ENCODE measurements at regions not wholly inside any gene's neighbourhood (a gene's known extent, or its start where the extent isn't known, plus 50 kb on each side); places are given as distances from the start of the nearest gene placed in this dataset.

GRCh38 chr1:30609999-30610345 lies 113.4 kb downstream of the MATN1 start:
- ChIA-PET RAD21 (ENCODE audit: unreplicated experiment) (no interaction called here), POLR2A (no interaction called here), CTCF (no interaction called here), SMC1A (ENCODE audit: uncharacterized antibody, unreplicated experiment) (interaction anchor here (0.6 to 1.3 kb wide), 2 partner anchors 8 to 1270 kb away, joined by 3 read pairs; no protein-coding TSS in a partner anchor)
- Histone ChIP-seq H3K9me3 (replicated peaks; ENCODE audit: control insufficient read depth, insufficient read depth, low read length) (no peaks in the 10 kb centered on the region), H3K9ac (ENCODE audit: control insufficient read depth, insufficient read depth, low read length) (no peak overlapping the region), H3K4me3 (no peak overlapping the region), H3K79me2 (ENCODE audit: control insufficient read depth, insufficient read depth, low read length) (no peaks in the 10 kb centered on the region), H3K27ac (ENCODE audit: control insufficient read depth, insufficient read depth) (no peak overlapping the region), H4K20me1 (ENCODE audit: control insufficient read depth, insufficient read depth) (no peaks in the 10 kb centered on the region), H3K36me3 (ENCODE audit: control insufficient read depth in 2 of 2, insufficient read depth in 2 of 2, low read length in 1 of 2) (no peaks in the 10 kb centered on the region), H3K27me3 (replicated peaks in 1 of 2; ENCODE audit: control insufficient read depth in 2 of 2, insufficient read depth in 2 of 2, low read length in 1 of 2) (peaks cover 0 to 6% of the 10 kb centered on the region in 2 experiments; a peak in 2 of 4 replicates), H3K4me1 (ENCODE audit: control insufficient read depth, insufficient read depth, low read length) (no peaks in the 10 kb centered on the region), H3K4me2 (ENCODE audit: control insufficient read depth, insufficient read depth) (no peak overlapping the region), H2AFZ (ENCODE audit: control insufficient read depth, low read depth, low read length) (no peak overlapping the region)
- in situ Hi-C loops (cut with MboI) (no loop called here), intact Hi-C loops (cut with micrococcal nuclease; ENCODE audit: unreplicated experiment) (no loop called here)
- DNase-seq (ENCODE audit: low read depth, low spot score), result no peak
- ATAC-seq, result no peak
- BruUV-seq (replicated peaks), result no TSS peak
- TF ChIP-seq ZNF592 (IDR thresholded peaks at IDR 0.05), result no peak
- TF ChIP-seq NR2F1 (conservative IDR thresholded peaks at IDR 0.05), result no peak
- TF ChIP-seq ELK1 (IDR thresholded peaks at IDR 0.05; ENCODE audit: low read depth, low read length), result no peak
- TF ChIP-seq IKZF2 (IDR thresholded peaks at IDR 0.05), result no peak
- 0% methylated on average over 1 of the region's 1 CpG for WGBS (ENCODE audit: insufficient coverage, insufficient replicate concordance, low lambda C conversion rate, missing lambda C conversion rate)
- FAIRE-seq, result no peak
